Muscle layer of colon (tissue), 2 donors: ENCODE measurements at regions not wholly inside any gene's neighbourhood (a gene's known extent, or its start where the extent isn't known, plus 50 kb on each side); places are given as distances from the start of the nearest gene placed in this dataset.

Source experiments
- H3K27ac ChIP-seq: one replicate; pipeline ENCODE4 v1.7.0; 2013; ENCODE audit warnings: low read depth, mild to moderate bottlenecking, low read length, moderate library complexity
- H3K27me3 ChIP-seq, 2 donors: one replicate each; pipeline ENCODE4 v1.7.0; 2013; ENCODE audit warnings: low read length in 2 of 2, mild to moderate bottlenecking in 2 of 2; ENCODE audit not compliant: insufficient read depth in 2 of 2, control insufficient read depth in 1 of 2
- H3K36me3 ChIP-seq: one replicate; pipeline ENCODE4 v1.7.0; 2013; ENCODE audit warnings: mild to moderate bottlenecking, low read length; ENCODE audit not compliant: insufficient read depth
- H3K4me1 ChIP-seq: one replicate; pipeline ENCODE4 v1.7.0; 2013; ENCODE audit warnings: mild to moderate bottlenecking, low read length; ENCODE audit not compliant: insufficient read depth
- H3K4me3 ChIP-seq, 2 donors: one replicate each; pipeline ENCODE4 v1.7.0; 2013; ENCODE audit warnings: low read length in 2 of 2, low read depth in 1 of 2, mild to moderate bottlenecking in 1 of 2, moderate library complexity in 1 of 2
- H3K9ac ChIP-seq: one replicate; pipeline ENCODE4 v1.7.0; 2013; ENCODE audit warnings: low read length
- H3K9me3 ChIP-seq: one replicate; pipeline ENCODE4 v1.7.0; 2013; ENCODE audit warnings: mild to moderate bottlenecking, low read length
- donor health status: abdominal sarcoma.
- donor health status: Adenocarcinoma of cecum.

GRCh38 chr5:107231191-107231590 is 439.5 kb downstream of the EFNA5 start:
- Histone ChIP-seq H3K4me3 (no peak overlapping the region), H3K27ac (no peak overlapping the region), H3K27me3 (no peaks in the 10 kb centered on the region), H3K36me3 (no peaks in the 10 kb centered on the region), H3K4me1 (no peaks in the 10 kb centered on the region), H3K9ac (no peak overlapping the region), H3K9me3 (no peaks in the 10 kb centered on the region)

- Histone ChIP-seq H3K27ac (no peak overlapping the region), H3K4me3 (no peak overlapping the region), H3K36me3 (no peaks in the 10 kb centered on the region), H3K4me1 (no peaks in the 10 kb centered on the region), H3K9me3 (no peaks in the 10 kb centered on the region), H3K27me3 (no peaks in the 10 kb centered on the region), H3K9ac (no peak overlapping the region)
Measured at GRCh38 chr5:107230367-107230766, 440.4 kb downstream of the EFNA5 start.

DNA sequence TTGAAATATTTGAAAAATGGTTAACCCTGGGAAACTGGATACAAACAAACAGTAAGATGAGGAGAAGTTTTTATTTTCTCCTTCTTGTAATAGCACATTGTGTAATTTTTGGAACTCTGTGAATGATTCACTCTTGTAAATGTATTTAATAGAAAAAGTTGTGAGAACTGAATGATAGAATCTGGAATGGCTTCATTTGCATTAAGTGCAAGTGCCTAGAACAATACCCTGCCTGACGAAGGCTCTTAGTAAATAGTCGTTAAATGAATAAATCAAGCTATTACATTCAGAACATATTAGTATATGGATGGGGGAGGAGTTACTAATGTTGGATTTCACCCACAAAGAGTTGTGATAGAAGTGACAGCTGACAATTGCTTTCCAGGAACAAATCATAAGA is 442.5 kb downstream of the EFNA5 start:
- H3K4me1 ChIP-seq = no peaks in the 10 kb centered on the region
- H3K36me3 ChIP-seq = no peaks in the 10 kb centered on the region
- H3K9ac ChIP-seq = no peak overlapping the region
- H3K4me3 ChIP-seq = no peak overlapping the region
- H3K27me3 ChIP-seq = no peaks in the 10 kb centered on the region
- no peaks in the 10 kb centered on the region for H3K9me3 ChIP-seq
- no peak overlapping the region for H3K27ac ChIP-seq

DNA sequence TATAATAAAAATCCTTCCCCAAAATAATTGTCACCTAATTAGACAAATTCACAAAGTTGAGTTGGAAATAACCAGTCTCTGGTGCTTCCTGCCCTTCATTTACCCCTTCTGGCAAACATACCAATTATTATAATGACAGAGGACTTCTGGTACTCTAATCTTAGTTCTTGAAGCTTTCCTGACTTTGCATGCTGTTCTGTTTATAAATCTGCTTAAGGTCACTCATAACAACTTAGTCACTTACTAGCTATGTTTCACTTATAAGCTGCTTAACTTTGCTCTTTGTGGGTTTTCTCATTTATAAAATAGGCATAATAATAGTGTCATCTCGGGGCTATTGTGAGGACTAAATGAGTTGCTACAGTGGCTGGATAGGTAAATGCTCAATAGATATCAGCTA is 446.5 kb downstream of the EFNA5 start:
- H3K9me3 ChIP-seq = no peaks in the 10 kb centered on the region
- H3K27ac ChIP-seq = no peak overlapping the region
- H3K27me3 ChIP-seq = no peaks in the 10 kb centered on the region
- no peak overlapping the region for H3K4me3 ChIP-seq
- no peaks in the 10 kb centered on the region for H3K36me3 ChIP-seq
- H3K9ac ChIP-seq = no peak overlapping the region
- no peaks in the 10 kb centered on the region for H3K4me1 ChIP-seq

DNA sequence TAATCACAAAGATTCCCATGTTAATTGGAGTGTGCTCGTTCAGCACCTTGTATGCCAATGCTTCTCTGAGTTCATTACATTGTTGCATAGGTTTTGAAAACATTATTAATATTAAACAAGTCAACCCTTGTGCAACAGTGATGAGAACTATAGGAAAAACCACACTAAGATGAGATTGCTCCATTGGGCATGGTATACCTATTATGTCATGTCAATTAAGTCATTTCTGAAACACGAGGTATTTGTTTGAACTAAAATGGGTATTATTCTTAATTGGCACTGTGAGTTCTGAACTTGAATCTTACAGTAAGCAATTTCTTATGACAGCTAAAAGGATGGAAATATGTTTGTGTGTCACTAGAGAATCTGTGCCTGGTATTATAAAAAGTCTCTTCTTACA is 447.7 kb downstream of the EFNA5 start:
- H3K9me3 ChIP-seq = no peaks in the 10 kb centered on the region
- H3K4me1 ChIP-seq = no peaks in the 10 kb centered on the region
- H3K9ac ChIP-seq = no peak overlapping the region
- H3K27me3 ChIP-seq = no peaks in the 10 kb centered on the region
- H3K36me3 ChIP-seq = no peaks in the 10 kb centered on the region
- H3K4me3 ChIP-seq = no peak overlapping the region
- no peak overlapping the region for H3K27ac ChIP-seq

GRCh38 chr5:107219993-107220392 is 450.7 kb downstream of the EFNA5 start:
- no peaks in the 10 kb centered on the region for H3K27me3 ChIP-seq
- H3K36me3 ChIP-seq = no peaks in the 10 kb centered on the region
- no peak overlapping the region for H3K4me3 ChIP-seq
- H3K4me1 ChIP-seq = no peaks in the 10 kb centered on the region
- H3K9ac ChIP-seq = no peak overlapping the region
- H3K9me3 ChIP-seq = no peaks in the 10 kb centered on the region
- no peak overlapping the region for H3K27ac ChIP-seq

- H3K27ac ChIP-seq = no peak overlapping the region
- no peaks in the 10 kb centered on the region for H3K9me3 ChIP-seq
- no peaks in the 10 kb centered on the region for H3K36me3 ChIP-seq
- no peaks in the 10 kb centered on the region for H3K4me1 ChIP-seq
- no peak overlapping the region for H3K4me3 ChIP-seq
- no peak overlapping the region for H3K9ac ChIP-seq
- H3K27me3 ChIP-seq = no peaks in the 10 kb centered on the region
Measured at GRCh38 chr5:107218457-107219193, 452.1 kb downstream of the EFNA5 start.

- no peaks in the 10 kb centered on the region for H3K9me3 ChIP-seq
- H3K36me3 ChIP-seq = no peaks in the 10 kb centered on the region
- H3K27ac ChIP-seq = no peak overlapping the region
- H3K4me3 ChIP-seq = no peak overlapping the region
- no peaks in the 10 kb centered on the region for H3K27me3 ChIP-seq
- H3K4me1 ChIP-seq = no peaks in the 10 kb centered on the region
- no peak overlapping the region for H3K9ac ChIP-seq
Measured at GRCh38 chr5:107217721-107218130, 453.0 kb downstream of the EFNA5 start.

DNA sequence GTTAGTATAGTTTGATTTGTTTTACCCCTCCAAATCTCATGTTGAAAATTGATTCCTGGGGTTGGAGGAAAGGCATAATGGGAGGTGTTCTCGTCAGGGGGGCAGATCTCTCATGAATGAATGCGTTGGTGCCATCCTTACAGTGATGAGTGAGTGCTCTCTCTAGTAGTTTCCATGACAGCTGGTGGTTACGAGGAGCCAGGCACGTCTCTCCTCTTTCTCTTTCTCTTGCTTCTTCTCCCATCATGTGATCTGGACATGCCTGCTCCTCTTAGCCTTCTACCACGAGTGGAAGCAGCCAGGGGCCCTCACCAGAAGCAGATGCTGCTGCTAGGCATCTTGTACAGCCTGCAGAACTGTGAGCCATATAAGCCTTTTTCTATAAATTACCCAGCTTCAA is 454.1 kb downstream of the EFNA5 start:
- Histone ChIP-seq H3K4me1 (no peaks in the 10 kb centered on the region), H3K9ac (no peak overlapping the region), H3K27ac (no peak overlapping the region), H3K4me3 (no peak overlapping the region), H3K27me3 (no peaks in the 10 kb centered on the region), H3K36me3 (no peaks in the 10 kb centered on the region), H3K9me3 (no peaks in the 10 kb centered on the region)

DNA sequence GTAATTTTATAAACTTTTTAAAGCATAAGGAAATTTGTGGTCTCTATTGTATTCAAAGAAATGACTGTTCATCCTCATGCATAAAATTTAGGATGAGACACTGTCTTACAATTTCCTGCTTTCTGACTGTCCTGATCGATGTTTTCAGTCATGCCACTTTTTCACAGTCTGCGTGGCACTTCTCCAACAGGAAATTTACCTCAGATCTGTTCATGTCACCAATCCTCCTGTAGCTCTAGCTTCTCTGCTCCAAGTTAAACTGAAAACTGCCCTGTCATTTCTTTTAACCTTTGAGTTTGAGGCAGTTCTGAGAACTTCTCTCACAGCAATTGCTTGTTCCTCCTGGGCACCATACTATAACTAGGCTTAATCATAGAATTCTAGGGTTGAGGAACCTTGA is 455.1 kb downstream of the EFNA5 start:
- H3K27me3 ChIP-seq = no peaks in the 10 kb centered on the region
- no peaks in the 10 kb centered on the region for H3K9me3 ChIP-seq
- H3K27ac ChIP-seq = no peak overlapping the region
- H3K36me3 ChIP-seq = no peaks in the 10 kb centered on the region
- H3K9ac ChIP-seq = no peak overlapping the region
- H3K4me1 ChIP-seq = no peaks in the 10 kb centered on the region
- H3K4me3 ChIP-seq = no peak overlapping the region

DNA sequence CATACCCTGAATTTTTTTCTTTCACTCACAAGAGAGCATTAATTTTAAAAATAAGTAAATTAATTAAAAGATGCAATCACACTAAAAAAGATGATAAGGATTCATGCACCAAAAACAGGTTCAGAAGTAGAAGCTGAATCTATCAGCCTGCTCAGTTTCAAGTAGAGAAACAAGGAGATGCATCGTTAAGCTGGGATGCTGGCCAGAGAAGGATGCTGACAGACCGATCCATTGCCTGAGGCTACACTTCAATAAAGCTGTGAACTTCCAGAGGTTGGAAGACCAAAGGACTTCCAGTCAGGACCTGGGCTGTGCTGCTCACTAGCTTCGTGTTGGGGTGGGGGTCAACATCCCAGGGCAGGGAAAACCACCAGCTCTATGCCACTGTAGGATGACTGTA is 457.7 kb downstream of the EFNA5 start:
- H3K4me1 ChIP-seq = no peaks in the 10 kb centered on the region
- H3K27ac ChIP-seq = no peak overlapping the region
- H3K36me3 ChIP-seq = no peaks in the 10 kb centered on the region
- no peaks in the 10 kb centered on the region for H3K27me3 ChIP-seq
- no peaks in the 10 kb centered on the region for H3K9me3 ChIP-seq
- no peak overlapping the region for H3K4me3 ChIP-seq
- H3K9ac ChIP-seq = no peak overlapping the region

GRCh38 chr5:107211630-107212029 is 459.1 kb downstream of the EFNA5 start:
- Histone ChIP-seq H3K27ac (no peak overlapping the region), H3K36me3 (no peaks in the 10 kb centered on the region), H3K27me3 (no peaks in the 10 kb centered on the region), H3K4me1 (no peaks in the 10 kb centered on the region), H3K4me3 (no peak overlapping the region), H3K9ac (no peak overlapping the region), H3K9me3 (no peaks in the 10 kb centered on the region)
